Skeletal muscle cell (primary cell): ENCODE measurements at regions not wholly inside any gene's neighbourhood (a gene's known extent, or its start where the extent isn't known, plus 50 kb on each side); places are given as distances from the start of the nearest gene placed in this dataset.
"Not testable (repeated sequence)": the region's sequence is repeated elsewhere in the genome, so short reads cannot be mapped to it uniquely, and the experiment has no call there.

Experiments used
- DNase-seq: peaks from one replicate; pipeline ENCODE4 v3.0.0-alpha.2; 2010; ENCODE audit warnings: low read depth
- H3K4me3 ChIP-seq: 2 replicates; pipeline ENCODE4 v1.5.1; 2011; ENCODE audit warnings: low read depth, mild to moderate bottlenecking, control low read depth, low read length, moderate library complexity

GRCh38 chr2:175836361-175836760, 165.7 kb downstream of the LNPK start:
- DNase-seq: no peak
- no peak overlapping the region for H3K4me3 ChIP-seq

- H3K4me3 ChIP-seq: no peak overlapping the region
- no peak for DNase-seq
These were observed 167.6 kb downstream of the LNPK start for GRCh38 chr2:175834477-175834876.

- no peak overlapping the region for H3K4me3 ChIP-seq
- DNase-seq: no peak
These were observed 169.2 kb downstream of the LNPK start for GRCh38 chr2:175832866-175833265.

GRCh38 chr2:175829741-175830140, 172.3 kb downstream of the LNPK start:
- DNase-seq: no peak
- no peak overlapping the region for H3K4me3 ChIP-seq

GRCh38 chr2:175827856-175828255, 174.2 kb downstream of the LNPK start:
- no peak overlapping the region for H3K4me3 ChIP-seq
- no peak for DNase-seq

GRCh38 chr2:175824243-175824642, 177.8 kb downstream of the LNPK start:
- no peak overlapping the region for H3K4me3 ChIP-seq
- no peak for DNase-seq

- DNase-seq: no peak
- H3K4me3 ChIP-seq: no peak overlapping the region
These were observed 178.4 kb downstream of the LNPK start for GRCh38 chr2:175823707-175824073.

- DNase-seq: no peak
- no peak overlapping the region for H3K4me3 ChIP-seq
These were observed 178.9 kb downstream of the LNPK start for GRCh38 chr2:175823002-175823706.

- DNase-seq: no peak
- no peak overlapping the region for H3K4me3 ChIP-seq
These were observed 184.8 kb downstream of the LNPK start for GRCh38 chr2:175817221-175817620.

GRCh38 chr2:175815537-175815936, 186.5 kb downstream of the LNPK start:
- DNase-seq: peak; percentile 25
- no peak overlapping the region for H3K4me3 ChIP-seq

GRCh38 chr2:175811971-175812370, 190.1 kb downstream of the LNPK start:
- no peak for DNase-seq
- no peak overlapping the region for H3K4me3 ChIP-seq

- no peak for DNase-seq
- H3K4me3 ChIP-seq: no peak overlapping the region
These were observed 193.2 kb downstream of the LNPK start for GRCh38 chr2:175808858-175809257.

- H3K4me3 ChIP-seq: no peak overlapping the region
- DNase-seq: no peak
These were observed 194.0 kb downstream of the LNPK start for GRCh38 chr2:175808078-175808477.

- H3K4me3 ChIP-seq: no peak overlapping the region
- peak; percentile 18 for DNase-seq
These were observed 194.8 kb downstream of the LNPK start for GRCh38 chr2:175807031-175807873.

GRCh38 chr2:175806570-175806969, 195.5 kb downstream of the LNPK start:
- no peak overlapping the region for H3K4me3 ChIP-seq
- DNase-seq: no peak

- no peak overlapping the region for H3K4me3 ChIP-seq
- no peak for DNase-seq
These were observed 196.0 kb downstream of the LNPK start for GRCh38 chr2:175806125-175806490.

GRCh38 chr2:175805442-175806124, 196.5 kb downstream of the LNPK start:
- H3K4me3 ChIP-seq: no peak overlapping the region
- peak; percentile 12 for DNase-seq

GRCh38 chr2:175804122-175804521, 197.9 kb downstream of the LNPK start:
- H3K4me3 ChIP-seq: no peak overlapping the region
- DNase-seq: no peak

GRCh38 chr2:175796422-175796821, 205.6 kb downstream of the LNPK start:
- H3K4me3 ChIP-seq, DNase-seq: not testable (repeated sequence)

- H3K4me3 ChIP-seq: no peak overlapping the region
- no peak for DNase-seq
These were observed 208.4 kb downstream of the LNPK start for GRCh38 chr2:175793648-175794047.
